H1 (cell line): ENCODE measurements at regions not wholly inside any gene's neighbourhood (a gene's known extent, or its start where the extent isn't known, plus 50 kb on each side); places are given as distances from the start of the nearest gene placed in this dataset.

Experiments used
- CTCF ChIA-PET: fragments of 300-600 bp; sonication (Branson Sonifier 250); formaldehyde crosslinking; loops from one replicate; lab custom pipeline; 2021; ENCODE audit not compliant: partially characterized antibody; lab: Charles Lee
- POLR2A ChIA-PET: fragments of 300-600 bp; sonication (Branson Sonifier 250); formaldehyde crosslinking; loops from one replicate; lab custom pipeline; 2021; ENCODE audit warnings: inconsistent platforms; ENCODE audit not compliant: partially characterized antibody; lab: Charles Lee
- DNase-seq, 2 experiments: peaks; one replicate each; pipeline versions ENCODE4 v3.0.0 to v3.0.0-alpha.2; 2010 to 2022; ENCODE audit warnings: low spot score in 2 of 2, low read depth in 1 of 2, mixed read lengths in 1 of 2
- FAIRE-seq: peaks from 2 replicates; lab custom pipeline; 2011; peaks lifted over from hg19 to GRCh38; lab: Jason Lieb, UNC
- H2AFZ ChIP-seq: 2 replicates; pipeline ENCODE4 v1.8.1; 2012; ENCODE audit warnings: low read length, inconsistent platforms
- H2AK5ac ChIP-seq: 2 replicates; pipeline ENCODE4 v1.6.1; 2013; ENCODE audit warnings: low read depth, low read length
- H2BK120ac ChIP-seq: replicated peaks from 2 replicates; pipeline ENCODE3; 2013; ENCODE audit warnings: low read depth, low read length, inconsistent platforms
- H2BK12ac ChIP-seq: 2 replicates; pipeline ENCODE4 v1.6.1; 2013; ENCODE audit warnings: low read depth, low read length
- H2BK15ac ChIP-seq: 2 replicates; pipeline ENCODE4 v1.6.1; 2013; ENCODE audit warnings: low read length
- H2BK20ac ChIP-seq: 2 replicates; pipeline ENCODE4 v1.6.1; 2013; ENCODE audit warnings: low read length
- H2BK5ac ChIP-seq: 2 replicates; pipeline ENCODE4 v1.6.1; 2013; ENCODE audit warnings: low read depth, low read length
- H3K14ac ChIP-seq: 2 replicates; pipeline ENCODE4 v1.6.1; 2013; ENCODE audit warnings: inconsistent platforms; ENCODE audit not compliant: insufficient read length
- H3K18ac ChIP-seq: 2 replicates; pipeline ENCODE4 v1.6.1; 2013; ENCODE audit warnings: low read length; ENCODE audit errors: extremely low read depth
- H3K23ac ChIP-seq: 2 replicates; pipeline ENCODE4 v1.6.1; 2013; ENCODE audit warnings: inconsistent platforms; ENCODE audit not compliant: insufficient read length
- H3K23me2 ChIP-seq: 2 replicates; pipeline ENCODE4 v1.6.1; 2013; ENCODE audit warnings: low read depth, low read length
- H3K27ac ChIP-seq: 2 replicates; pipeline ENCODE4 v1.6.1; 2011; ENCODE audit warnings: low read depth, low read length, inconsistent platforms
- H3K27me3 ChIP-seq, 4 experiments: replicated peaks in 1 of 4; 1 replicate in 1 of 4; 2 replicates in 3 of 4; pipeline versions ENCODE4 v1.6.1 to v1.8.1; 2011 to 2013; ENCODE audit warnings: low read length in 3 of 4, mild to moderate bottlenecking in 3 of 4, inconsistent platforms in 2 of 4, mixed read lengths in 2 of 4, moderate library complexity in 1 of 4; ENCODE audit not compliant: control insufficient read depth in 3 of 4, insufficient read depth in 3 of 4; ENCODE audit errors: extremely low read depth in 1 of 4
- H3K36me3 ChIP-seq, 4 experiments: 2 replicates each; pipeline versions ENCODE4 v1.6.1 to v1.8.1; 2011 to 2013; ENCODE audit warnings: mild to moderate bottlenecking in 4 of 4, low read length in 3 of 4, moderate library complexity in 2 of 4, control low read depth in 1 of 4, inconsistent platforms in 1 of 4; ENCODE audit not compliant: insufficient read depth in 4 of 4, control insufficient read depth in 2 of 4
- H3K4ac ChIP-seq: replicated peaks from 2 replicates; pipeline ENCODE3; 2013; ENCODE audit warnings: low read length, low read depth, mixed read lengths, inconsistent platforms; ENCODE audit not compliant: insufficient read length
- H3K4me1 ChIP-seq, 4 experiments: replicated peaks in 1 of 4; 1 replicate in 1 of 4; 2 replicates in 3 of 4; pipeline versions ENCODE4 v1.6.1 to v1.8.1; 2011 to 2013; ENCODE audit warnings: low read length in 3 of 4, inconsistent platforms in 2 of 4, mixed read lengths in 1 of 4; ENCODE audit not compliant: insufficient read depth in 4 of 4, control insufficient read depth in 3 of 4
- H3K4me2 ChIP-seq, 2 experiments: 2 replicates each; pipeline versions ENCODE4 v1.6.1 to v1.8.1; 2011 to 2013; ENCODE audit warnings: low read depth in 2 of 2, low read length in 2 of 2, control low read depth in 1 of 2, inconsistent platforms in 1 of 2, mild to moderate bottlenecking in 1 of 2; ENCODE audit not compliant: insufficient read depth in 1 of 2
- H3K4me3 ChIP-seq, 4 experiments: fragments of 200-600, 300-600 bp in 1 of 4; sonication (generic), shearing (Covaris generic), sonication (Bioruptor Twin) in 1 of 4; 2 replicates each; pipeline versions ENCODE4 v1.5.1 to v1.8.1; 2011 to 2016; ENCODE audit warnings: low read length in 4 of 4, low read depth in 3 of 4, control low read depth in 2 of 4, inconsistent platforms in 2 of 4, mild to moderate bottlenecking in 2 of 4, mixed read lengths in 1 of 4, moderate library complexity in 1 of 4; ENCODE audit not compliant: insufficient read depth in 2 of 4; ENCODE audit errors: extremely low read depth in 1 of 4
- H3K56ac ChIP-seq: replicated peaks from 2 replicates; pipeline ENCODE3; 2013; ENCODE audit warnings: low read depth, mild to moderate bottlenecking, mixed read lengths, low read length, inconsistent platforms; ENCODE audit not compliant: insufficient read length
- H3K79me1 ChIP-seq: 2 replicates; pipeline ENCODE4 v1.6.1; 2013; ENCODE audit warnings: low read depth, low read length, control low read depth
- H3K79me2 ChIP-seq, 2 experiments: 2 replicates each; pipeline versions ENCODE4 v1.6.1 to v1.8.1; 2012 to 2013; ENCODE audit warnings: low read length in 2 of 2, mild to moderate bottlenecking in 2 of 2, inconsistent platforms in 1 of 2; ENCODE audit not compliant: insufficient read depth in 2 of 2, control insufficient read depth in 1 of 2
- H3K9ac ChIP-seq, 4 experiments: replicated peaks in 1 of 4; 1 replicate in 1 of 4; 2 replicates in 3 of 4; pipeline versions ENCODE4 v1.6.1 to v1.8.1; 2011 to 2013; ENCODE audit warnings: low read depth in 3 of 4, low read length in 3 of 4, control low read depth in 2 of 4, mild to moderate bottlenecking in 2 of 4, moderate library complexity in 2 of 4, inconsistent platforms in 1 of 4; ENCODE audit errors: extremely low read depth in 1 of 4
- H3K9me3 ChIP-seq, 2 experiments: 2 replicates each; pipeline versions ENCODE4 v1.6.1 to v1.8.1; 2012 to 2013; ENCODE audit warnings: mild to moderate bottlenecking in 2 of 2, moderate library complexity in 2 of 2, control low read depth in 1 of 2, inconsistent platforms in 1 of 2, low read depth in 1 of 2, low read length in 1 of 2, mixed read lengths in 1 of 2; ENCODE audit not compliant: insufficient read depth in 2 of 2
- H4K20me1 ChIP-seq, 2 experiments: replicated peaks in 1 of 2; 2 replicates each; pipeline versions ENCODE3 to v1.8.1; 2011 to 2013; ENCODE audit warnings: inconsistent platforms in 2 of 2, low read length in 2 of 2, mild to moderate bottlenecking in 1 of 2; ENCODE audit not compliant: insufficient read depth in 2 of 2, control insufficient read depth in 1 of 2
- H4K5ac ChIP-seq: 2 replicates; pipeline ENCODE4 v1.6.1; 2013; ENCODE audit warnings: low read length, low read depth, mixed read lengths, inconsistent platforms; ENCODE audit not compliant: insufficient read length
- H4K8ac ChIP-seq: 2 replicates; pipeline ENCODE4 v1.8.0; 2013; ENCODE audit warnings: mild to moderate bottlenecking, moderate library complexity, low read length, inconsistent platforms; ENCODE audit not compliant: insufficient read depth; ENCODE audit errors: extremely low read depth
- H4K91ac ChIP-seq: replicated peaks from 2 replicates; pipeline ENCODE3; 2013; ENCODE audit warnings: low read length, mixed read lengths, inconsistent platforms; ENCODE audit not compliant: insufficient read length
- ATF3 ChIP-seq: IDR thresholded peaks from 2 replicates; pipeline ENCODE4 v1.6.1; 2011; ENCODE audit warnings: low read depth, mild to moderate bottlenecking, low read length; ENCODE audit not compliant: insufficient read depth
- CTCF ChIP-seq, 3 experiments: IDR thresholded peaks; 1 replicate in 2 of 3; 2 replicates in 1 of 3; pipeline versions ENCODE4 v1.5.1 to v1.6.1; 2011; ENCODE audit warnings: low read length in 3 of 3, mild to moderate bottlenecking in 3 of 3, inconsistent platforms in 2 of 3, low read depth in 1 of 3, moderate library complexity in 1 of 3; ENCODE audit not compliant: insufficient read depth in 1 of 3; ENCODE audit errors: control extremely low read depth in 1 of 3
- SUZ12 ChIP-seq: fragments of 200-600 bp; sonication (generic); IDR thresholded peaks from 2 replicates; pipeline ENCODE4 v1.6.1; 2012; ENCODE audit warnings: mild to moderate bottlenecking, inconsistent platforms, low read length, moderate library complexity, mixed read lengths
- WGBS, 2 experiments: shearing (Covaris generic) in 1 of 2; methylation state at CpG; one replicate each; pipeline versions ENCODE4 v1.1.6 to v1.1.7; 2013 to 2015; ENCODE audit warnings: low lambda C conversion rate in 2 of 2, mixed read lengths in 2 of 2, inconsistent platforms in 1 of 2, low coverage in 1 of 2, missing lambda C conversion rate in 1 of 2; ENCODE audit not compliant: insufficient replicate concordance in 2 of 2, insufficient coverage in 1 of 2, insufficient read length in 1 of 2; ENCODE audit errors: extremely low coverage in 1 of 2, missing lambda C conversion rate in 1 of 2; 5-methylcytosine and 5-hydroxymethylcytosine counted together

GRCh38 chr5:68919988-68920490, 173.8 kb upstream of the SLC30A5 start:
- H2BK120ac ChIP-seq: peak overlapping the region; percentile 60
- H3K14ac ChIP-seq: no peak overlapping the region
- H3K4me2 ChIP-seq: no peak overlapping the region
- H4K20me1 ChIP-seq: no peaks in the 10 kb centered on the region
- no peaks in the 10 kb centered on the region for H3K79me2 ChIP-seq
- no peak overlapping the region for H3K27ac ChIP-seq
- WGBS, 2 experiments: 62% methylated on average over 3 of the region's 3 CpGs; no CpG with 5 or more reads in 1 of the 2 experiments
- no peaks in the 10 kb centered on the region for H3K23me2 ChIP-seq
- peak overlapping the region; percentile 50; the same call in 1 of the 2 replicates for H2BK12ac ChIP-seq
- no peaks in the 10 kb centered on the region for H3K27me3 ChIP-seq
- H2BK5ac ChIP-seq: peak overlapping the region; percentile 98; the same call in 1 of the 2 replicates
- peaks cover 0 to 22% (median 9%) of the 10 kb centered on the region in 4 experiments; a peak in 3 of 8 replicates for H3K36me3 ChIP-seq
- H2AK5ac ChIP-seq: no peak overlapping the region; the same call in 1 of the 2 replicates
- H4K8ac ChIP-seq: no peak overlapping the region
- no peak overlapping the region for H3K9ac ChIP-seq
- no peak overlapping the region for H4K5ac ChIP-seq
- H3K4me1 ChIP-seq: peaks cover 2 to 22% (median 11%) of the 10 kb centered on the region in 4 experiments
- H3K79me1 ChIP-seq: no peaks in the 10 kb centered on the region
- ChIA-PET POLR2A (no interaction called here), CTCF (no interaction called here)
- no peak overlapping the region for H3K4ac ChIP-seq
- FAIRE-seq (no peak), DNase-seq (no peak)
- peak overlapping the region; percentile 98 for H2BK20ac ChIP-seq
- H4K91ac ChIP-seq: peak overlapping the region; percentile 6
- H3K56ac ChIP-seq: no peak overlapping the region
- no peak overlapping the region for H3K23ac ChIP-seq
- H2AFZ ChIP-seq: no peak overlapping the region
- TF ChIP-seq ATF3 (no peak), CTCF (IDR thresholded peaks at IDR 0.05; ENCODE audit: control extremely low read depth in 1 of 3, insufficient read depth in 1 of 3, low read depth in 1 of 3, low read length in 3 of 3) (no peak), SUZ12 (no peak)
- H3K9me3 ChIP-seq: peaks cover 29 to 33% of the 10 kb centered on the region in 2 experiments
- H3K4me3 ChIP-seq: no peak overlapping the region
- no peak overlapping the region; the same call in 1 of the 2 replicates for H2BK15ac ChIP-seq
- peak overlapping the region; percentile 88; the same call in 1 of the 2 replicates for H3K18ac ChIP-seq
